GM19468 (cell line): ENCODE measurements at regions not wholly inside any gene's neighbourhood (a gene's known extent, or its start where the extent isn't known, plus 50 kb on each side); places are given as distances from the start of the nearest gene placed in this dataset.
A peak's percentile ranks its signal among the peaks of the same experiment; 100 is the strongest.
"Not testable (repeated sequence)": the region's sequence is repeated elsewhere in the genome, so short reads cannot be mapped to it uniquely, and the experiment has no call there.

Source experiments
- ATAC-seq: cut with Tn5 transposase; IDR thresholded peaks from one replicate; pipeline ENCODE4 v1.9.1; 2021; ENCODE audit warnings: mild to moderate bottlenecking, moderate library complexity, moderate number of reproducible peaks; ENCODE audit not compliant: unreplicated experiment; ENCODE audit errors: extremely low read depth

GRCh38 chr6:140032189-140032588 is 657.7 kb upstream of the CITED2 start:
- no peak for ATAC-seq

GRCh38 chr6:140029551-140029950 is 655.1 kb upstream of the CITED2 start:
- no peak for ATAC-seq

GRCh38 chr6:140027219-140027618 is 652.8 kb upstream of the CITED2 start:
- ATAC-seq, result no peak

- no peak for ATAC-seq
Observed at GRCh38 chr6:140026546-140026945, 652.1 kb upstream of the CITED2 start.

GRCh38 chr6:140025171-140025570 is 650.7 kb upstream of the CITED2 start:
- no peak for ATAC-seq

- ATAC-seq, result no peak
Observed at GRCh38 chr6:140020207-140020791, 645.9 kb upstream of the CITED2 start.

GRCh38 chr6:140018588-140018987 is 644.1 kb upstream of the CITED2 start:
- ATAC-seq, result no peak

GRCh38 chr6:140017470-140017869 is 643.0 kb upstream of the CITED2 start:
- ATAC-seq, result no peak

GRCh38 chr6:140012150-140012549 is 637.7 kb upstream of the CITED2 start:
- ATAC-seq, result no peak

- ATAC-seq, result no peak
Observed at GRCh38 chr6:140011537-140011936, 637.1 kb upstream of the CITED2 start.

- no peak for ATAC-seq
Observed at GRCh38 chr6:140009286-140009685, 634.8 kb upstream of the CITED2 start.

GRCh38 chr6:140007525-140007924 is 633.1 kb upstream of the CITED2 start:
- no peak for ATAC-seq

- ATAC-seq, result no peak
Observed at GRCh38 chr6:140003217-140003616, 628.8 kb upstream of the CITED2 start.

- no peak for ATAC-seq
Observed at GRCh38 chr6:140002396-140003022, 628.1 kb upstream of the CITED2 start.

- no peak for ATAC-seq
Observed at GRCh38 chr6:140001821-140002341, 627.4 kb upstream of the CITED2 start.

- ATAC-seq, result no peak
Observed at GRCh38 chr6:140001005-140001404, 626.6 kb upstream of the CITED2 start.

GRCh38 chr6:139999661-140000060 is 625.2 kb upstream of the CITED2 start:
- ATAC-seq, result not testable (repeated sequence)

- ATAC-seq, result not testable (repeated sequence)
Observed at GRCh38 chr6:139998478-139998877, 624.0 kb upstream of the CITED2 start.

- peak; percentile 70 for ATAC-seq
Observed at GRCh38 chr6:139996253-139996834, 621.9 kb upstream of the CITED2 start.

GRCh38 chr6:139994998-139995397 is 620.5 kb upstream of the CITED2 start:
- ATAC-seq, result no peak

GRCh38 chr6:139990856-139991465 is 616.5 kb upstream of the CITED2 start:
- no peak for ATAC-seq
